ENCODE measurements at regions not wholly inside any gene's neighbourhood (a gene's known extent, or its start where the extent isn't known, plus 50 kb on each side); places are given as distances from the start of the nearest gene placed in this dataset.

GRCh38 chr4:188197566-188197965, 58.3 kb downstream of the TRIML1 start:
- DNase-seq (ENCODE audit: extremely low read depth in 1 of 2, low read depth in 1 of 2): no peak

- no peak for DNase-seq (ENCODE audit: extremely low read depth in 1 of 2, low read depth in 1 of 2)
Observed at GRCh38 chr4:188198982-188199792, 59.9 kb downstream of the TRIML1 start.

- no peak for DNase-seq (ENCODE audit: extremely low read depth in 1 of 2, low read depth in 1 of 2)
Observed at GRCh38 chr4:188201851-188202250, 62.6 kb downstream of the TRIML1 start.

GRCh38 chr4:188206783-188207182, 67.5 kb downstream of the TRIML1 start:
- DNase-seq (ENCODE audit: extremely low read depth in 1 of 2, low read depth in 1 of 2): no peak

- DNase-seq (ENCODE audit: extremely low read depth in 1 of 2, low read depth in 1 of 2): no peak
Observed at GRCh38 chr4:188214861-188215260, 75.6 kb downstream of the TRIML1 start.

- DNase-seq (ENCODE audit: extremely low read depth in 1 of 2, low read depth in 1 of 2): no peak
Observed at GRCh38 chr4:188218392-188218791, 79.2 kb downstream of the TRIML1 start.

GRCh38 chr4:188220006-188220405, 80.8 kb downstream of the TRIML1 start:
- DNase-seq (ENCODE audit: extremely low read depth in 1 of 2, low read depth in 1 of 2): no peak

- no peak for DNase-seq (ENCODE audit: extremely low read depth in 1 of 2, low read depth in 1 of 2)
Observed at GRCh38 chr4:188221090-188221489, 81.8 kb downstream of the TRIML1 start.

GRCh38 chr4:188228279-188228678, 89.0 kb downstream of the TRIML1 start:
- DNase-seq (ENCODE audit: extremely low read depth in 1 of 2, low read depth in 1 of 2): no peak

- no peak for DNase-seq (ENCODE audit: extremely low read depth in 1 of 2, low read depth in 1 of 2)
Observed at GRCh38 chr4:188232428-188232827, 93.2 kb downstream of the TRIML1 start.

- no peak for DNase-seq (ENCODE audit: extremely low read depth in 1 of 2, low read depth in 1 of 2)
Observed at GRCh38 chr4:188242041-188242440, 102.8 kb downstream of the TRIML1 start.

GRCh38 chr4:188245651-188246050, 106.4 kb downstream of the TRIML1 start:
- no peak for DNase-seq (ENCODE audit: extremely low read depth in 1 of 2, low read depth in 1 of 2)

- DNase-seq (ENCODE audit: extremely low read depth in 1 of 2, low read depth in 1 of 2): no peak
Observed at GRCh38 chr4:188246488-188246887, 107.2 kb downstream of the TRIML1 start.

GRCh38 chr4:188254211-188254610, 115.0 kb downstream of the TRIML1 start:
- DNase-seq (ENCODE audit: extremely low read depth in 1 of 2, low read depth in 1 of 2): no peak

GRCh38 chr4:188262464-188262863, 123.2 kb downstream of the TRIML1 start:
- no peak for DNase-seq (ENCODE audit: extremely low read depth in 1 of 2, low read depth in 1 of 2)

- DNase-seq (ENCODE audit: extremely low read depth in 1 of 2, low read depth in 1 of 2): no peak
Observed at GRCh38 chr4:188263321-188263720, 124.1 kb downstream of the TRIML1 start.

- no peak for DNase-seq (ENCODE audit: extremely low read depth in 1 of 2, low read depth in 1 of 2)
Observed at GRCh38 chr4:188266386-188266785, 127.1 kb downstream of the TRIML1 start.

- DNase-seq (ENCODE audit: extremely low read depth in 1 of 2, low read depth in 1 of 2): no peak
Observed at GRCh38 chr4:188268131-188268908, 129.1 kb downstream of the TRIML1 start.

GRCh38 chr4:188270273-188271069, 131.2 kb downstream of the TRIML1 start:
- no peak for DNase-seq (ENCODE audit: extremely low read depth in 1 of 2, low read depth in 1 of 2)

- DNase-seq (ENCODE audit: extremely low read depth in 1 of 2, low read depth in 1 of 2): no peak
Observed at GRCh38 chr4:188275686-188276085, 136.4 kb downstream of the TRIML1 start.

- no peak for DNase-seq (ENCODE audit: extremely low read depth in 1 of 2, low read depth in 1 of 2)
Observed at GRCh38 chr4:188279184-188279583, 139.9 kb downstream of the TRIML1 start.
